H1 (cell line): ENCODE measurements at regions not wholly inside any gene's neighbourhood (a gene's known extent, or its start where the extent isn't known, plus 50 kb on each side); places are given as distances from the start of the nearest gene placed in this dataset.
A peak's percentile ranks its signal among the peaks of the same experiment; 100 is the strongest.

Experiments
- CTCF ChIA-PET: fragments of 300-600 bp; sonication (Branson Sonifier 250); formaldehyde crosslinking; loops from one replicate; lab custom pipeline; 2021; ENCODE audit not compliant: partially characterized antibody; lab: Charles Lee
- POLR2A ChIA-PET: fragments of 300-600 bp; sonication (Branson Sonifier 250); formaldehyde crosslinking; loops from one replicate; lab custom pipeline; 2021; ENCODE audit warnings: inconsistent platforms; ENCODE audit not compliant: partially characterized antibody; lab: Charles Lee
- DNase-seq, 2 experiments: peaks; one replicate each; pipeline versions ENCODE4 v3.0.0 to v3.0.0-alpha.2; 2010 to 2022; ENCODE audit warnings: low spot score in 2 of 2, low read depth in 1 of 2, mixed read lengths in 1 of 2
- FAIRE-seq: peaks from 2 replicates; lab custom pipeline; 2011; peaks lifted over from hg19 to GRCh38; lab: Jason Lieb, UNC
- H2AFZ ChIP-seq: 2 replicates; pipeline ENCODE4 v1.8.1; 2012; ENCODE audit warnings: low read length, inconsistent platforms
- H2AK5ac ChIP-seq: 2 replicates; pipeline ENCODE4 v1.6.1; 2013; ENCODE audit warnings: low read depth, low read length
- H2BK120ac ChIP-seq: replicated peaks from 2 replicates; pipeline ENCODE3; 2013; ENCODE audit warnings: low read depth, low read length, inconsistent platforms
- H2BK12ac ChIP-seq: 2 replicates; pipeline ENCODE4 v1.6.1; 2013; ENCODE audit warnings: low read depth, low read length
- H2BK15ac ChIP-seq: 2 replicates; pipeline ENCODE4 v1.6.1; 2013; ENCODE audit warnings: low read length
- H2BK20ac ChIP-seq: 2 replicates; pipeline ENCODE4 v1.6.1; 2013; ENCODE audit warnings: low read length
- H2BK5ac ChIP-seq: 2 replicates; pipeline ENCODE4 v1.6.1; 2013; ENCODE audit warnings: low read depth, low read length
- H3K14ac ChIP-seq: 2 replicates; pipeline ENCODE4 v1.6.1; 2013; ENCODE audit warnings: inconsistent platforms; ENCODE audit not compliant: insufficient read length
- H3K18ac ChIP-seq: 2 replicates; pipeline ENCODE4 v1.6.1; 2013; ENCODE audit warnings: low read length; ENCODE audit errors: extremely low read depth
- H3K23ac ChIP-seq: 2 replicates; pipeline ENCODE4 v1.6.1; 2013; ENCODE audit warnings: inconsistent platforms; ENCODE audit not compliant: insufficient read length
- H3K23me2 ChIP-seq: 2 replicates; pipeline ENCODE4 v1.6.1; 2013; ENCODE audit warnings: low read depth, low read length
- H3K27ac ChIP-seq: 2 replicates; pipeline ENCODE4 v1.6.1; 2011; ENCODE audit warnings: low read depth, low read length, inconsistent platforms
- H3K27me3 ChIP-seq, 4 experiments: replicated peaks in 1 of 4; 1 replicate in 1 of 4; 2 replicates in 3 of 4; pipeline versions ENCODE4 v1.6.1 to v1.8.1; 2011 to 2013; ENCODE audit warnings: low read length in 3 of 4, mild to moderate bottlenecking in 3 of 4, inconsistent platforms in 2 of 4, mixed read lengths in 2 of 4, moderate library complexity in 1 of 4; ENCODE audit not compliant: control insufficient read depth in 3 of 4, insufficient read depth in 3 of 4; ENCODE audit errors: extremely low read depth in 1 of 4
- H3K36me3 ChIP-seq, 4 experiments: 2 replicates each; pipeline versions ENCODE4 v1.6.1 to v1.8.1; 2011 to 2013; ENCODE audit warnings: mild to moderate bottlenecking in 4 of 4, low read length in 3 of 4, moderate library complexity in 2 of 4, control low read depth in 1 of 4, inconsistent platforms in 1 of 4; ENCODE audit not compliant: insufficient read depth in 4 of 4, control insufficient read depth in 2 of 4
- H3K4ac ChIP-seq: replicated peaks from 2 replicates; pipeline ENCODE3; 2013; ENCODE audit warnings: low read length, low read depth, mixed read lengths, inconsistent platforms; ENCODE audit not compliant: insufficient read length
- H3K4me1 ChIP-seq, 4 experiments: replicated peaks in 1 of 4; 1 replicate in 1 of 4; 2 replicates in 3 of 4; pipeline versions ENCODE4 v1.6.1 to v1.8.1; 2011 to 2013; ENCODE audit warnings: low read length in 3 of 4, inconsistent platforms in 2 of 4, mixed read lengths in 1 of 4; ENCODE audit not compliant: insufficient read depth in 4 of 4, control insufficient read depth in 3 of 4
- H3K4me2 ChIP-seq, 2 experiments: 2 replicates each; pipeline versions ENCODE4 v1.6.1 to v1.8.1; 2011 to 2013; ENCODE audit warnings: low read depth in 2 of 2, low read length in 2 of 2, control low read depth in 1 of 2, inconsistent platforms in 1 of 2, mild to moderate bottlenecking in 1 of 2; ENCODE audit not compliant: insufficient read depth in 1 of 2
- H3K4me3 ChIP-seq, 4 experiments: fragments of 200-600, 300-600 bp in 1 of 4; sonication (generic), shearing (Covaris generic), sonication (Bioruptor Twin) in 1 of 4; 2 replicates each; pipeline versions ENCODE4 v1.5.1 to v1.8.1; 2011 to 2016; ENCODE audit warnings: low read length in 4 of 4, low read depth in 3 of 4, control low read depth in 2 of 4, inconsistent platforms in 2 of 4, mild to moderate bottlenecking in 2 of 4, mixed read lengths in 1 of 4, moderate library complexity in 1 of 4; ENCODE audit not compliant: insufficient read depth in 2 of 4; ENCODE audit errors: extremely low read depth in 1 of 4
- H3K56ac ChIP-seq: replicated peaks from 2 replicates; pipeline ENCODE3; 2013; ENCODE audit warnings: low read depth, mild to moderate bottlenecking, mixed read lengths, low read length, inconsistent platforms; ENCODE audit not compliant: insufficient read length
- H3K79me1 ChIP-seq: 2 replicates; pipeline ENCODE4 v1.6.1; 2013; ENCODE audit warnings: low read depth, low read length, control low read depth
- H3K79me2 ChIP-seq, 2 experiments: 2 replicates each; pipeline versions ENCODE4 v1.6.1 to v1.8.1; 2012 to 2013; ENCODE audit warnings: low read length in 2 of 2, mild to moderate bottlenecking in 2 of 2, inconsistent platforms in 1 of 2; ENCODE audit not compliant: insufficient read depth in 2 of 2, control insufficient read depth in 1 of 2
- H3K9ac ChIP-seq, 4 experiments: replicated peaks in 1 of 4; 1 replicate in 1 of 4; 2 replicates in 3 of 4; pipeline versions ENCODE4 v1.6.1 to v1.8.1; 2011 to 2013; ENCODE audit warnings: low read depth in 3 of 4, low read length in 3 of 4, control low read depth in 2 of 4, mild to moderate bottlenecking in 2 of 4, moderate library complexity in 2 of 4, inconsistent platforms in 1 of 4; ENCODE audit errors: extremely low read depth in 1 of 4
- H3K9me3 ChIP-seq, 2 experiments: 2 replicates each; pipeline versions ENCODE4 v1.6.1 to v1.8.1; 2012 to 2013; ENCODE audit warnings: mild to moderate bottlenecking in 2 of 2, moderate library complexity in 2 of 2, control low read depth in 1 of 2, inconsistent platforms in 1 of 2, low read depth in 1 of 2, low read length in 1 of 2, mixed read lengths in 1 of 2; ENCODE audit not compliant: insufficient read depth in 2 of 2
- H4K20me1 ChIP-seq, 2 experiments: replicated peaks in 1 of 2; 2 replicates each; pipeline versions ENCODE3 to v1.8.1; 2011 to 2013; ENCODE audit warnings: inconsistent platforms in 2 of 2, low read length in 2 of 2, mild to moderate bottlenecking in 1 of 2; ENCODE audit not compliant: insufficient read depth in 2 of 2, control insufficient read depth in 1 of 2
- H4K5ac ChIP-seq: 2 replicates; pipeline ENCODE4 v1.6.1; 2013; ENCODE audit warnings: low read length, low read depth, mixed read lengths, inconsistent platforms; ENCODE audit not compliant: insufficient read length
- H4K8ac ChIP-seq: 2 replicates; pipeline ENCODE4 v1.8.0; 2013; ENCODE audit warnings: mild to moderate bottlenecking, moderate library complexity, low read length, inconsistent platforms; ENCODE audit not compliant: insufficient read depth; ENCODE audit errors: extremely low read depth
- H4K91ac ChIP-seq: replicated peaks from 2 replicates; pipeline ENCODE3; 2013; ENCODE audit warnings: low read length, mixed read lengths, inconsistent platforms; ENCODE audit not compliant: insufficient read length
- GTF2F1 ChIP-seq: IDR thresholded peaks from 2 replicates; pipeline ENCODE4 v1.6.1; 2012; ENCODE audit warnings: low read depth, low read length, improper control_type of control experiment, borderline replicate concordance
- JUND ChIP-seq: IDR thresholded peaks from 2 replicates; pipeline ENCODE4 v1.6.1; 2011; ENCODE audit warnings: mild to moderate bottlenecking, improper control_type of control experiment, low read length
- RBBP5 ChIP-seq: IDR thresholded peaks from 2 replicates; pipeline ENCODE4 v1.7.1; 2012; ENCODE audit warnings: low read depth, mild to moderate bottlenecking, inconsistent platforms, low read length, moderate library complexity, borderline replicate concordance
- WGBS, 2 experiments: shearing (Covaris generic) in 1 of 2; methylation state at CpG; one replicate each; pipeline versions ENCODE4 v1.1.6 to v1.1.7; 2013 to 2015; ENCODE audit warnings: low lambda C conversion rate in 2 of 2, mixed read lengths in 2 of 2, inconsistent platforms in 1 of 2, low coverage in 1 of 2, missing lambda C conversion rate in 1 of 2; ENCODE audit not compliant: insufficient replicate concordance in 2 of 2, insufficient coverage in 1 of 2, insufficient read length in 1 of 2; ENCODE audit errors: extremely low coverage in 1 of 2, missing lambda C conversion rate in 1 of 2; 5-methylcytosine and 5-hydroxymethylcytosine counted together

DNA sequence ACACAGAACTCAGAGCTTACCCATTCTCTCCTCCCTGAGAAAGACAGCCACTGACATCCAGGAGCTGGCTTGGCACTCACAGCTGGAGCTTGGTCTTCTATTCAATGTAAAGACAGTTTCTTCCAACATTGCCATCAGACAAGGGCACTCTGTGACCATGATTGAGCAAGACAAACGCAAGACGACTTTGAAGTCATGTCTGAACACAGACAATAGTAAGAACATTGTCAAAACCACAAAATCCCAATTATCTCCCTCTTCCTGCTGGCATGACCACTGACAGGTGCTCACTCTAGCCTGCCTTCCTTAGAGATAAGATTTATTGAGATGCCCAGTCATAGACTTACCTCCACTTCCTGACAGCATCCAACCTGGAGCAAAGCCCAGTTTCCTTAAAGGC is 328.0 kb downstream of the MSX2 start:
- Histone ChIP-seq H2AK5ac (no peak overlapping the region), H3K4me1 (no peaks in the 10 kb centered on the region), H3K9ac (no peak overlapping the region), H3K4me3 (no peak overlapping the region), H3K4me2 (no peak overlapping the region), H2BK12ac (no peak overlapping the region), H4K91ac (no peak overlapping the region), H3K14ac (no peak overlapping the region), H3K79me1 (no peaks in the 10 kb centered on the region), H3K27ac (no peak overlapping the region), H3K56ac (no peak overlapping the region), H2BK15ac (no peak overlapping the region), H4K20me1 (no peaks in the 10 kb centered on the region), H3K23me2 (no peaks in the 10 kb centered on the region), H3K9me3 (no peaks in the 10 kb centered on the region), H3K36me3 (no peaks in the 10 kb centered on the region), H4K5ac (no peak overlapping the region), H2BK20ac (no peak overlapping the region), H4K8ac (no peak overlapping the region), H2BK120ac (no peak overlapping the region), H2AFZ (0 out of 2 replicates have a peak overlapping the region, but pooled peaks have one; percentile 29), H3K23ac (no peak overlapping the region), H3K79me2 (no peaks in the 10 kb centered on the region), H3K4ac (no peak overlapping the region), H2BK5ac (no peak overlapping the region), H3K18ac (no peak overlapping the region), H3K27me3 (no peaks in the 10 kb centered on the region)
- WGBS, 2 experiments: 88% methylated on average over 2 of the region's 2 CpGs; no CpG with 5 or more reads in 1 of the 2 experiments
- DNase-seq (no peak), FAIRE-seq (no peak)
- CTCF ChIA-PET: interaction anchor here (1.1 kb wide), 1 partner anchor 161 kb away, joined by 3 read pairs; no protein-coding TSS in a partner anchor
- POLR2A ChIA-PET: no interaction called here
- TF ChIP-seq GTF2F1 (no peak), RBBP5 (no peak), JUND (no peak)
